Hepatocyte (in vitro differentiated cells): ENCODE measurements at regions not wholly inside any gene's neighbourhood (a gene's known extent, or its start where the extent isn't known, plus 50 kb on each side); places are given as distances from the start of the nearest gene placed in this dataset.

Experiments used
- CTCF ChIP-seq: fragments of 200-600 bp; sonication (generic); IDR thresholded peaks from 2 replicates; pipeline ENCODE4 v1.5.1; 2016; ENCODE audit warnings: antibody characterized with exemption, mild to moderate bottlenecking; ENCODE audit not compliant: poor library complexity
- EZH2 ChIP-seq: fragments of 200-600 bp; sonication (generic); IDR thresholded peaks from 2 replicates; pipeline ENCODE4 v1.6.1; 2016; ENCODE audit warnings: antibody characterized with exemption, mild to moderate bottlenecking, borderline replicate concordance
- EZH2phosphoT487 ChIP-seq: fragments of 200-600 bp; sonication (generic); IDR thresholded peaks from one replicate; pipeline ENCODE4 v1.6.1; 2018; ENCODE audit warnings: antibody characterized with exemption, mild to moderate bottlenecking, low read depth, moderate library complexity; ENCODE audit not compliant: unreplicated experiment, severe bottlenecking

DNA sequence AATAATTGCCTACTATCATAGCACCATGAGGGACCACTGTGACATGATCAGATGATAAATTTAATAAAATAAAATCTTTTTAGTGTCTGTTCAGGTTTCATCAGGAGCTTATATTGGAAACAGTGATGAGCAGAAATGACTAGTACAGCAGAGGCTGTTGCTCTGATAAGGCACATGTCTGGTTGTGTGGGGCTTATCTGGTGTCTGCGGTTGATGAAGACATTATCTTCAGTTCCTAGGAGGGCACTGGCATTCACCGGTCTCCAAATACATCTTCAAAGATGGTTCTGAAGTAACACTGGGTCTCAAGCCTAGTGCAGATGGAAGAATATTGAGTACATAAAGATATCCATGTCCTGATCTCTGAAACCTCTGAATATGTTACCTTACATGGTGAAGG lies 125.3 kb downstream of the SUCNR1 start:
- TF ChIP-seq CTCF (no peak), EZH2 (no peak), EZH2phosphoT487 (no peak)
